Body of pancreas (tissue), 4 donors: ENCODE measurements at regions not wholly inside any gene's neighbourhood (a gene's known extent, or its start where the extent isn't known, plus 50 kb on each side); places are given as distances from the start of the nearest gene placed in this dataset.

Experiments
- POLR2A ChIP-seq, 3 donors: fragments of 450-650 bp; IDR thresholded peaks; one replicate each; pipeline ENCODE4 v1.6.1; 2016; ENCODE audit warnings: antibody characterized with exemption in 3 of 3, mild to moderate bottlenecking in 2 of 3
- TF ChIP-seq, protein P1 (sequence below), 7 experiments: fragments of 450-650 bp in 4 of 7; fragments of 200-600 bp in 3 of 7; sonication (generic) in 3 of 7; IDR thresholded peaks; one replicate each; pipeline ENCODE4 v1.5.1; 2016 to 2019; ENCODE audit warnings: antibody characterized with exemption in 7 of 7

DNA sequence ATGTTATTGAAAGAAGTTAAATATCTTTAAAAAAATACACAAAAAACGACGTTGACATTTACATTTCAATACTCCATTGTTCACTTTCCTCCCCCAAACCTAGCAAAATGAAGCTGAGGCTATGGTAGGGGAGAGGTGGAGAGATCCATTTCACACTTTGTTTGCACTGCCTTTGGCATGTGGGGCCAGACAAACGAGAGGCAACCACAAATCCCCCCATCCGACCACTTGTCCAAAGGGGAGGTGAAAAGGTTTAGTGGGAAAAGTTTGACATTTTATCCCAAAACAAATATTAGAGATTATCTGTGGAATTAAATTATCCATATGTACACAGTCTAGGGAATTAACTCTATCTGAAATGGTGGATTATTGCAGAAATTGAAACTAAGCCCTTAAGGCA, 261.7 kb upstream of the FIGN start:
- TF ChIP-seq, protein P1, sequence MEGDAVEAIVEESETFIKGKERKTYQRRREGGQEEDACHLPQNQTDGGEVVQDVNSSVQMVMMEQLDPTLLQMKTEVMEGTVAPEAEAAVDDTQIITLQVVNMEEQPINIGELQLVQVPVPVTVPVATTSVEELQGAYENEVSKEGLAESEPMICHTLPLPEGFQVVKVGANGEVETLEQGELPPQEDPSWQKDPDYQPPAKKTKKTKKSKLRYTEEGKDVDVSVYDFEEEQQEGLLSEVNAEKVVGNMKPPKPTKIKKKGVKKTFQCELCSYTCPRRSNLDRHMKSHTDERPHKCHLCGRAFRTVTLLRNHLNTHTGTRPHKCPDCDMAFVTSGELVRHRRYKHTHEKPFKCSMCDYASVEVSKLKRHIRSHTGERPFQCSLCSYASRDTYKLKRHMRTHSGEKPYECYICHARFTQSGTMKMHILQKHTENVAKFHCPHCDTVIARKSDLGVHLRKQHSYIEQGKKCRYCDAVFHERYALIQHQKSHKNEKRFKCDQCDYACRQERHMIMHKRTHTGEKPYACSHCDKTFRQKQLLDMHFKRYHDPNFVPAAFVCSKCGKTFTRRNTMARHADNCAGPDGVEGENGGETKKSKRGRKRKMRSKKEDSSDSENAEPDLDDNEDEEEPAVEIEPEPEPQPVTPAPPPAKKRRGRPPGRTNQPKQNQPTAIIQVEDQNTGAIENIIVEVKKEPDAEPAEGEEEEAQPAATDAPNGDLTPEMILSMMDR (IDR thresholded peaks at IDR 0.05) = no peak
- no peak for TF ChIP-seq POLR2A (IDR thresholded peaks at IDR 0.05)
